Activated CD4-positive, alpha-beta T cell treated with anti-CD3 and anti-CD28 coated beads, Interleukin-2, Interleukin-6, amounts not matched to agents 100 ng/mL and 50 ng/mL, durations not matched to agents 16 hours and 8 hours (primary cell): ENCODE measurements at regions not wholly inside any gene's neighbourhood (a gene's known extent, or its start where the extent isn't known, plus 50 kb on each side); places are given as distances from the start of the nearest gene placed in this dataset.

ENCODE experiments used
- DNase-seq: peaks from one replicate; pipeline ENCODE4 v3.0.0-alpha.2; 2020

DNA sequence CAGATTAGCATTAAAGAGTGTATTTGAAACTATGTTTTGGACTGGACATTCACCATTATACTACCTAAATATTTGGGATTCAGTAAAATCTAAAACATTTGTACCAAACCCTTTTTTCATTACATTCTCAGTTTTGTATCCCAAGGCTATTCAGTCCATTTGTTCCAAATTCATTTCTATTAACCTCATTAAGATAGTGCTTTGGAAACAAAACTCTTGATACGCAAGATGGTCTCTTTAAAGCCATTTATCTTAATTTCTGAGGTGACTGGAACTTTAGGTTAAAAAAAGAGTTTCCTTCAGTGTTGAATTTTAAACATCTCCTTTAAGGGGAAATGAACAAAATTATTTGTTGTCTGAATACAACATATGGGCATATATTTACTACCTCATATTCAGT is 702.5 kb upstream of the GRAMD2B start:
- DNase-seq, result no peak

- DNase-seq, result no peak
These were observed 700.7 kb upstream of the GRAMD2B start for GRCh38 chr5:125722550-125722949.

DNA sequence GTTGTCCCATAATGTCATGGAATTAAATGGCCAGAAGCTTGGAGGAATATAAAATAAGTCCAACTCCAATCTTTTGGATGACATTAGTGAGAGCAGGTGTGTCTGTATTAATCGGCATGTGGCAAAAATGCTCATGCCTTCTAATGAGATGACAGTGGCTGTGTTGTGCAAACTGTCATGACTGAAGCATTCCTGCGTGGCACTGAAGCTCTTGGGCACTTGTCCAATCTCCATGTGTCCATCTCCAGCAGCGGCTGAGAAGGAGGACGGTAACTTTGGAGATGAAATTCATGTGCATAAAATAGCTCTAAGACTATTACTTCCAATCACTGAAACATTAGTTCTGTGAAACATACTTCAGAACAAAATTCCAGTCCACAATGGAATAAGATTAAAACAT is 697.5 kb upstream of the GRAMD2B start:
- no peak for DNase-seq

- no peak for DNase-seq
These were observed 679.3 kb upstream of the GRAMD2B start for GRCh38 chr5:125743939-125744338.

- no peak for DNase-seq
These were observed 676.3 kb upstream of the GRAMD2B start for GRCh38 chr5:125746917-125747316.

- DNase-seq, result no peak
These were observed 672.9 kb upstream of the GRAMD2B start for GRCh38 chr5:125750147-125750860.

DNA sequence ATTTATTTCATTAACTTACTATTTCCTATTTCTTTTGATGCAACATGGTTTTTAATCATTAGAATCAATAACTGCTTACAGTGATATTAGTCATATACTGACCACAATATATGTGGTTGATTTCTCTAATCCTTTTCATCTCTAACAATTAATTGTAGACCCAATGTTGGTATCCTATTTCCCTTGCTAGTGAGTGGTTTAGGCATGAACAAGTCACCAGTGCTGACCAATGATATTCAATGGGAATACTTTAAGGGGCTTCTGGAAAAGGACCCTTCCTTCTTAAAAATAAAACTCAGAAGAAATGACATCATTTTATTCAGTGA is 672.4 kb upstream of the GRAMD2B start:
- no peak for DNase-seq

DNA sequence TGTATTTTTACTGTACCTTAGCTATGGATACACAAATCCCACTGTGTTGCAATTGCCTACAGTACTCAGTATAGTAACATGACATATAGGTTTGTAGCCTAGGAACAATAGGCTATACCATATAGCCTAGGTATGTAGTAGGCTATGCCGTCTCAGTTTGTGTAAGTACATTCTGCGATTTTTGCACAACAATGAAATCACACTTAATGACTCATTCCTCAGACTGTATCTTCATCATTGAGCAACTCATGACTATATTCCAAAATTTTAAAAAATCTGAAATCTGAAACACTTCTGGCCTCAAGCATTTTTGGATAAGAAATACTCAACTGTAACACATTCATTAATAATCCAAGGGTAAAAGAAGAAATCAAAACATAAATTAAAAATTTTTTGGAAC is 666.8 kb upstream of the GRAMD2B start:
- no peak for DNase-seq

GRCh38 chr5:125766706-125767105 is 656.5 kb upstream of the GRAMD2B start:
- DNase-seq, result no peak

GRCh38 chr5:125775896-125776295 is 647.3 kb upstream of the GRAMD2B start:
- DNase-seq, result no peak

DNA sequence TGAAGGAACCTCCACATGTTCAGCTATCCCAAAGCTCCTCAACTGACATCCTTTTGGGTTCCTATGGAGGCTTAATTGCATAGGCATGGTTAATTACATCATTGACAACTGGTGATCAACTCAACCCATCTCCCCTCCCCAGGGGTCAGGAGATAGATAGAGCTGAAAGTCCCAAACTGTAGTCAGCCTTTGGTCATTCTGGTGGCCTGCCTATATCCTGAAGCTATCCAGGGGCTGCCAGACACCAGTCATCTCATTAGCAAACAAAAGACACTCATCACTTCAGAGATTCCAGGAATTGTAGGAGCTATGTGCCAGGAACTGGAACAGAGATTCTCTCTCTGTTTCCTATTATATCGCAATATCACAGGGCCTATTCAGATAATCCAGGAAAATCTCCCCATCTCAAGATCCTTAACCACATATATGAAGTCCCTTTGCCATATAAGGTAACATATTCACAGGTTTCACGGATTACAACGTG is 646.5 kb upstream of the GRAMD2B start:
- DNase-seq, result no peak

GRCh38 chr5:125778791-125779190 is 644.4 kb upstream of the GRAMD2B start:
- DNase-seq, result no peak

GRCh38 chr5:125785407-125785806 is 637.8 kb upstream of the GRAMD2B start:
- no peak for DNase-seq

DNA sequence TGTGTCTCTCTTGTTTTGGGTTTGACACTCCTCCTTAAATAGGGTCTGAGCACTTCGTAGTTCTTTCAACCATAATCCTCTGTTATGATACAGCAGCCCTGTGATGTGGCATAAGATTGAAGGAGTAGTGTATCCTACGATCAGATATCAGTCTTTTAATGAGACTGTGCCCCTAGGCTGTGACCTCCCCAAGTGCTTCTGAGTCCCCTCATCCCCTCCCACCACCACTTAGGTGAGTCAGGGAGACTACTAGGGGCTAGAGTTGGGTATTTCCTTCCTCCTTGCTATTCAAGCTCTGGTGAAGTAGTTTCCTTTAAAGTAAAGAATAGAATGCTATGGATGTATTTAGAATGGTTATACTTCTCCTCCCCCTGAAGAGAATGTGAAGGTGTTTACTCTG is 637.2 kb upstream of the GRAMD2B start:
- DNase-seq, result no peak

- no peak for DNase-seq
These were observed 629.7 kb upstream of the GRAMD2B start for GRCh38 chr5:125793470-125793869.

- DNase-seq, result no peak
These were observed 628.3 kb upstream of the GRAMD2B start for GRCh38 chr5:125794922-125795321.

DNA sequence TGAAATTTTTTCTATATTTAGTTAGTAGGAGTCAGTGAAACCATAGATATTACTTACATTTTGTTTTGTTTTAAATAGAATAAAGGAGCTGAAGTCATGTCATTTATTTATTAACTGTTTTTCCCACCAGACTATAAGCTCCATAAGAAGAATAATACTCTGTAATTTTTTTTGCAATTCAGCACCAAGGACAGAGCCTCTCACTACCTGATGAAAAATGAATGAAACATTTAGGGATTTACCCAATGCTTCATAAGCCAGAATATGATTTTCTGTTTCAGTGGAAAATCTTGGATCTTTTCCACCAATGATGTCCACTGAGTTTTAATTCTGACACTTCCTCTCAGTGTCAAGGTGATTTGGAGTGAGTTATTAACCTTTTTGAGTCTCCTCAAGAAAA is 624.9 kb upstream of the GRAMD2B start:
- peak; percentile 1 for DNase-seq

DNA sequence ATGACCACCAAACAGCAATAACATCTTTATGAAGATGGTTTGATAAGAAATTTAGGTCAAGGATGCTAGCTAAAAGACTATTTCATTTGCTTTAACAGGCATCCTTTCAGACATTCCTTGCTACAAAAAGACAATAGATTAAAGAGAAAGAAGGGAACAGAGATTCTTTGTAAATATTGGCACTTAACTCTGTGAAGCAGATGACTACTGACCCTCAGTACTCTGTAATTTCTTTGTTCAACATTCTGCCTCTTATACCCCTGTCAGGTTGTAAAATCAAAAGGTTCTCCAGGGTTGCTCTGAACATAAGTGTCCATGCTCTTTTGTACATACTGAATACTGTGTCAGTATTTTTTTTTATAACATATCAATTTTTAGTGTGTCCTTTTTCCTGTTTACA is 610.6 kb upstream of the GRAMD2B start:
- no peak for DNase-seq

DNA sequence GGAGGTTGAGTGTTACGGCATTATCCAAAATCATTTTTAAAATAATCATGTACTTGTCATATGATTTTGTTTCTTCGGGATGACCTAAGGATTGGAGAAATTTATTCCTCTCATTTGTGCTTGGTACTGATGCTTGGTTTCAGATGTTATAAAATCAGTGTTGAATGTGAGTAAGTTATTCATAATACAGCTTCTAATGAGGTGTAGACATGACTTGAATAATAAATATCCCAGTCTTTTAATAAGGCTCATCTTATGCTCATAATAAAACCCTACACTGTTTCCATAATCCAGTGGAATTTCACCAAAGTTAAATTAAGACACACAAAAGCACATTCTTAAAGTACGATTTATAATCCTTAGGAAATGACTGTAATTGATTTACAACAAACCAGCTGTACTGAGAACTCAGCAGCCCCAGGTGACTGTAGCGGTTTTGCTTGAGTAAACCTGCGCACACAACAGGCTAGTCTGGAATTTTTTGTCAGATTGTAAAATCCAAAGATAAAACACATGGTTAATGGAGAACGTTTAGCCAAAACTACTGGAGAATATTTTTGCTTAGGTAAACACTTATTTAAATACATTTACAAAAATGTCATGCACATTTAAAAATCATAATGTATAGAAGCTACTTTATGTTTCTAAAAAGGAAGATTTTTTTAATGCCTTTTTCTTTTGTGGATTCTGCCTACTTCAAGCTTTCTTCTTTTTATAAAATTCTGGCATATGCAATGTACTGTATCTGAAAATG is 609.8 kb upstream of the GRAMD2B start:
- no peak for DNase-seq

DNA sequence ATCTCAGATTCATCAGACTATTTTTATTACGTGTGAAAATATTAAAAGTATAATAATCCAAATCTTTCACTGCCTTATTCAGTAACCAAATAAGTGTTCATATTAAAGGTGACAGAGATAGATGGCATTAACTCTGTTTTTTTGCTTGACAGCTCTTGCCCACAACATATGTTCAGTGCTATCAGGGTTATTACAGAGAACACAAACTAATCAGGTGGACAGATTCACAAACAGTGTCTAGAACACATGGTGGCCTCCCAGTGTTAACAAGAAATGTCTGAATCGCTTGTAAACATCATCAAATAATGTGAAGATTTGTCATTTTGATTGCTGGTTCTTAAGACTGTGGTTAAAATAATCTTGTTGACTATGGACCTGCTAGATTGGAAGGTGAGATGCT is 609.1 kb upstream of the GRAMD2B start:
- no peak for DNase-seq

DNA sequence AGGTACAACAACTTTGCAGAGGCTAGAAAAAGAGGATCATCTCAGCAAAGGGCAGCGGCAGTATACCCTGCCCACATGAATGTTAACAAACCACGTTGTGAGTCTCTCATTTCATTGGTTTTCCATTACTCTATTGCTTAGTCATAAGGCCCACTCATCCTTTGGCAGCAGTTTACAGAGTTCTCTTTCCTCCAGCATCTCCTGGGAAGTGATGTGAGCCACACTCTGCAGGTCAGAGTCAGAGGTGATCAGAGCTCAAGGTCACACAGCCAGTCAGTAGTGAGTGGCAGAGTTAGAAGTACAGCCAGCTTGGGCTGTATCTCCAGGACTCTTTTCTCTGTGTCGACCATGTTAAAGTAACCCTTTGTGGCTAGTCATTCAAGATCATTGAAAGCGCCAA is 599.6 kb upstream of the GRAMD2B start:
- no peak for DNase-seq

GRCh38 chr5:125826214-125826613 is 597.0 kb upstream of the GRAMD2B start:
- DNase-seq, result no peak

DNA sequence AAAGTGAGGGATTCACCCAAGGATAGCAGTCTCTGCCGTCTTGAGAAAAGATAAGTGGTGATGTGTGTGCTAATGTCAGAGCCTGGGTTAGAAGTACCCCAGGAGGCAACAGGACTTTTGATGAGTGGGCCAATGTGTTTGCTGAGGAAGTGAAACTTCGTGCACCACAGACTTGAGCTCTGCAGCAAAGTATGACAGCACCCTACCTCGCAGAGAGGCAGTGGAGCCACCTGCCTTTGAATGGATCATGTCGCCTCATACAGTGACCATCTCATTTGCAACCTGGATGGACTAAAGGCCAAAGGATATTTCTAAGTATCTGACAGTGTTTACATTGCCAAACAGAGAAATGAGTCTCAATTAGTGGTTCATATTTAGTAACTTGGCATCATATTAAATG is 593.9 kb upstream of the GRAMD2B start:
- DNase-seq, result no peak

DNA sequence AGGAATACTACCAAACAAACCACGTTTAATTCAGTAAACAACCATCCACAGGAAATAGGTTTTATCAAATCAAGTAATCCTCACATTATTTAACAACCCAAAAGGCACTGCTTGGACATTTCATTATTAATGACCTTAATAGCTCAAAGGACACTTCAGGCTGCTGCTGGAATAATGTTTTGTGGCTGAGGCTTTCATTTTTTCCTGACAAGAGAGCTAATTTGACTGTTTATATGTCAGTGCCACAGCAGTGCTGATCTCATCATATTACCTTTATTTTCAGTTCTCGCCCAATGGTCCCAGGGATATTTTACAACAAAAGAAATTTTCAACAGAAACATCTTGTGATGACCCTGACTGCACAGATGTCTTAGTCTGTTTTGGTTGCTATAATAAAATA is 589.8 kb upstream of the GRAMD2B start:
- DNase-seq, result no peak
